Stimulated activated CD4-positive, alpha-beta T cell treated with anti-CD3 and anti-CD28 coated beads, Interleukin-15, amount 100 ng/mL, for 24 hours (primary cell): ENCODE measurements at regions not wholly inside any gene's neighbourhood (a gene's known extent, or its start where the extent isn't known, plus 50 kb on each side); places are given as distances from the start of the nearest gene placed in this dataset.

Experiments
- DNase-seq: peaks from one replicate; pipeline ENCODE4 v3.0.0-alpha.2; 2020

DNA sequence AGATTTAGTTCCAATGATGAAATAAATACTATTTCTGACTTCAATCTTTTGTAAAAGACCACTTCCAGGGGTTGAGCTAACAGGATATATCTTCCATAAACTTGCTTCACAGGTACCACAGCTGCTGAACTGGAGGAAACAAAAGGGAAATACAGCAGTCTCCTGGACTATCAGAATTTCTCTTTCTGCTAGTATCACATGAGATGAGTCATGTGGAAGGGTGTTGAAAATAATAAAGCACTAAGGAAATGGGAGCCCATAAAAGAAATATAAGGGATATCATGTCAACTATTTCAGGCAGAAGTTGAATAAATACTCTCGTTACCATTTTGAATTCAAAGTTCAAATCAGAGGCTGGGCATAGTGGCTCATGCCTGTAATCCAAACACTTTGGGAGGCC lies 250.3 kb upstream of the NFE2L3 start:
- no peak for DNase-seq

DNA sequence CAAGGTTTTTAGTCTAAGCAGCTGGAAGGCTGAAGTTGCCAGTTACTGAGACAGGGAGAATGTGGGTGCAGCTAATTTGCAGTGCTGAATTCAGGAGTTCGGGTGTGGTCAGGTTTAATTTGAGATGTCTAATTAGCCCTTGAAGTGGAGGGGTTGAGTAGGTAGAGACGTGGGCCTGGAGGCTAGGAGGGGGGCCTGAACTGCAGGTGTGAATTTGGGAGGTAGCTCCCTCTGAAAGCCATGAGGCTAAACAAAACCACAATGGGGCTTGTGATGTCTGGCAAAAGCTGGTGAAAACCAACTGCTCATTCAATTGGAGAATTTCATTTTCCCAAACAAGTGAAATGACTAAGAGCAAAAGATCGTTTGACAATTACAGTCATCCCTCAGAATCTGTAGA lies 246.0 kb upstream of the NFE2L3 start:
- no peak for DNase-seq

DNA sequence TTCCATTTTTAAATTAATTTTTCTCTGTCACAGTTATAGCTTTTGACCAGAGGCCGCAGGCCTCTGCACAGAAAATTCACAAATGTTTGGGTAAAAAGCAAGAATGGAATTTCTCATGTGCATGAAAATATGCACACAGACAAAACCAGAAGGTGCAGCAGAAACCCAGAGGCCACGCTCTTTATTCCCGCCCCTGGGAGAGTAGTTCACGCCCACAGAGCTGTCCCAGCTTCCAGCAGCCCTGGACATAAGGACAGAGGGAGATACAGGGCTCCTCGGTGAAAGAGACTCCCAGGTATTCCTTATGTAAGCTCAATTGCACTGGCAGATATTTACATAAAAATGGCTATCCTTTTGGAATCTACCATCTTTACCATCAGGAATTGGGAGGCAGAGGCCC lies 245.2 kb upstream of the NFE2L3 start:
- DNase-seq: no peak

DNA sequence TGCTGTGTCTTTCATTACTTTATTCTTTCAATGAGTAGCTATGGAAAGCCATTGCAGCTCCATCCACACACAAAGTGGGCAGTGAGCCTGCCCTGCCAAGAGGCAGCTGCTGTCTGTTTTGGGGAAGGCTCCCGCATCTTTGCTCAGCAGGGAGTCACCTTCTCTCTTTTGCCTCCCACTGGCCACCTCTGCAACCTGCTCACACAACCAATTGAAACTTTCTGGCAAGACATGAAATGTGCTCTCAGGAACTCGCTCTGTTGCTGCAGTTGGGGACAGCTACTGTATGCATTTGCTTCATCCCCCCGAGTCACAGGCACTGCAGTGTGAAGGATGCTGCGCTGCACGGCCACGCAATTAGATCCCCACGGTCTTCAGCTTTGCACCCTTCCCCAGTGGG lies 244.8 kb upstream of the NFE2L3 start:
- no peak for DNase-seq

DNA sequence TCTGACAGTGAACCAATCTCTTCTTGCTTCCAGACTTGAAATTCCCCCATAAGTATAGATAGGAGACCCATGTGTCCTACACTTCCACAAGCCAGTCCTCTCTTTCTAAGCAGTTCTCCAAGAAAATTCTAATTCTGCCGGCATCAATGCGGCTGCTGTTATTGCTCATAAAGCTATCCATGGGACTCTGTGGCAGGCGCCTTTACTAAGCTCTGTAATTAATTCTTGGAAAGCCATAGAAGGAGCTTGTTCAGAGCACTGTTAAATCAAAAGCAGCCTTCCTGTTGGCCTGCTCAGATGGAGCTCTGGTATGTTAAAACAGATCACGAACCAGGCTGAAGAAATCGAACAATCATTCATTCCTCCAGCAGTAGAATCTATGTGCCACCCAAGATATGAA lies 244.3 kb upstream of the NFE2L3 start:
- DNase-seq: no peak

DNA sequence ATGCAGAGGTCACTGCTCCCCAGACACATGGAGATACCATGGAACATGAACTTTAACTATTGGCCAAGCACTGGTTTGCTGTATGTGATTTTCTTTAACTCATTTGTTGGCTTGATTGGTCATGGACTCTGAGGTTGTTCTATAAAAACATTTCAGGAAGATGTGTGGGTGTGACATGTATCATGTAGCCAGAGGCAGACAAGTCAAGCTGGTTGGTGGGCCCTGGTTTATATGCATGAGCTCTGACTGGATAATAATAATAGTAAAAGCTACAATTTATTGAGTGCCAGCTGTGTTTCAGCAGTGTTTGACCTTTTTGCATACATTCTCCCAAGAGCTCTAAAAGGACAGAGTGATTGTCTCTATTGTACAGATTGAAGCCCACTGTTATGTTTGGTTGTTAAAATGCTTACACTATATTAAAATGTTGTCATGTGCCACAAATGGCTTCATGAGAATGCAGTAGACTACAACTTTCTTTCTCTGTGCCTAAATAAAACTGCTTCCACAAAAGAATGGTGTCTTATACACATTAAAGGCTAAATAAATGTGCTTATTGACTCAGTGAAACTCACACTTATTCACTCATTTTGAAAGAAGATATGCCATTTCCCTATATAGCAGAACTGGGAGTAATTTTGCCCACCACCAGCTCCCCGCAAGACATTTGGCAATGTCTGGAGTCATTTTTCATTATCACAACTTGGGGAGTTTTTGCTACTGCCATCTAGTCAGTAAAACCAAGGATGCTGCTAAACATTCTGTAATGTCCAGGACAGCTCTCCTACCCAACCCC lies 243.6 kb upstream of the NFE2L3 start:
- no peak for DNase-seq

DNA sequence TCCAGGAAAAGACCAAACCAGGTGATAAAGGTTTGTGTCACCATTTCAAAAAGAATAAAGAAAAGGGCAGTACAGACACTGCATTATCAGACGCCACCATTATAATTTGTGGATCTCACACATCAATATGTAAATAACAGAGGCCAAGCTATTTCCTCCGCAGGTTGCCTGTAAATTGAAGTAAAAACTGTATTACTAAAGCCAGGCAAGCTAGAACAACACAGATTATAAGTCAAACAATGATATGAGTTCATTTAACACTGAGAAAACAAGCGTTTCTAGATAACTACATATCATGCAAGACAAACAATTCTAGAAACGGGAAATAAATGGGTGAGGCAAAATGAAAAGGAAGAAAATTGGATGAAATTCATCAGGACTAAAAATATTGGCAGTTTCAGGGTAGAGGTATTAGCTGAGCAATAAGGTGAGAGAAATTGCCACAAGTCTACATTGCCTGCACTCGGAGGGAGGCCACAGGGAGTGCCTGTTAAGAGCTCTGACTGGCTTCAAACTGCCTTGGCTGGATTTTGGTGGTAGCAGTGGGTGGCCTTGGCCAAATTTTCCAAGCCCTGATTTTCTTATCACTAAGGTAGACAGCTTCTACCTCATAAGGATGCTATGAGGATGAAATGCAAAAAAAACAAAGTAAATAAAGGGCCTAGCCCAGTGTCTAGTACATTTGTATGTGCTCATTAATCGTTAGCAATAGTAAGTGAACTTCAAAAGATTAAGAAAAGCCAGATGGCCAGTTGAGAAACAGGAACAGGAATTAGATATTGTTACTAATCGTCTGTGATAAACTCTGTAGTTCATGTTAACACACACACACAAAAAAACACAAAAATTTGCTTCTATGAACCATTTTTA lies 240.0 kb upstream of the NFE2L3 start:
- no peak for DNase-seq

DNA sequence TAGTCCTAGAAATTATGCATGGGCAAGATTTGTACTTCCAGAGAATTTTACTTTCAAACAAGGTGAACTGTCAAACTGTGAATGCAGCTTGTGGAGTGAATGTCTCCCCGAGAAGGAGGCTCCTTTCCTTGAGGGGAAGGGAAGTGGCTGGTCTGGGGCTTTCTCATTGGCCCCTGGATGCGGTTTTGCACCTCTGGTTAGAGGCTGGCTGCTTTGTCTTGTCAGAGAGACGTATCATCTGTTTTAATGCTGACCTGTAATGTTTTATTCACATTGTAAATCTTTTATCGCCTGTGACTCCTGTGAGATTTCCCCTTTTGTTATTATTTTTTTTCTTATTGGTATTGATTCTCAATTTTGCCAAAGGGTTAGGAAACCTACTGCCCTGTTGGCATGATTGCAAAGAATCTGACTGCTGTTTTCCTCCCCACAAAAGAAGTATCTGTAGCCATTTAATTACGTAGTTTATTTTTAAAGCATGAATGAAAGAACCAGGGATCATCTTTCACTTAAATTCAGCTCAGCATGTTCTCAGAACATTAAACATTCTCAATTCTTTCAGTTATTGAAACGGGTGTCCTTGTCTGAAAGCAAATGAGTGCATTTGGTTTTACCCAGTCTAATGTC lies 238.3 kb upstream of the NFE2L3 start:
- no peak for DNase-seq

DNA sequence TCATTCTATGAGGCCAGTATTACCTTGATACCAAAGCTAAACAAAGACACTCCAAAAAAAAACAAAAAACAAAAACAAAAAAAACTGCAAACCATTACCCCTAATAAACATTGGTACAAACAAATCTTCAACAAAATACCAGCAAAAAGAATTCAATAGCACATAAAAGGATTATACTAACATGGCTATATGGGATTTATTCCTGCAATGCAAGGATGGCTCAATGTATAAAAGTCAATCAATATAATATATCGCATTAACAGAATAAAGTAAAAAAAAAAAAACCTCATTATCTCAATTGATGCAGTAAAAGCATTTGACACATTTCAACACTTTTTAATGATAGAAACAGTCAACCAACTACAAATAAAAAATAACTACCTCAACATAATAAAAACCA lies 233.3 kb upstream of the NFE2L3 start:
- no peak for DNase-seq

DNA sequence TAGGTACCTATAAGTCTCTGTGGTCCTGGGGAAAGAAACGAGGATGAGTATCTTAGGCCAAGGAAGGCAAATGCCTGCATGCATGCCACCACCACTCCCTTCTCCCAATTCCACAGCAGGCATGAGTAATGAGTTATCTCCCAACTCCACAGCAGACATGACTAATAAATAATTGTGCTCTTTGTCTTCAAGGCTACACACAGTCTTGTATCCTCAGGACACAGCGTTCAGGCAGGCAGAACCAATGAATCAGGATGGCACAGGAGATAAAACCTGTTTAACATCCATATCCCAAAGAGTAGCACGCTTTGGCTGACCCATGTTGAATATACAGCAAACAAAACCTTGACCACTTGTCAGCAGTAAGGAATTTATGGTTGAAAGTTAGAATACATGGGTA lies 229.7 kb upstream of the NFE2L3 start:
- no peak for DNase-seq

DNA sequence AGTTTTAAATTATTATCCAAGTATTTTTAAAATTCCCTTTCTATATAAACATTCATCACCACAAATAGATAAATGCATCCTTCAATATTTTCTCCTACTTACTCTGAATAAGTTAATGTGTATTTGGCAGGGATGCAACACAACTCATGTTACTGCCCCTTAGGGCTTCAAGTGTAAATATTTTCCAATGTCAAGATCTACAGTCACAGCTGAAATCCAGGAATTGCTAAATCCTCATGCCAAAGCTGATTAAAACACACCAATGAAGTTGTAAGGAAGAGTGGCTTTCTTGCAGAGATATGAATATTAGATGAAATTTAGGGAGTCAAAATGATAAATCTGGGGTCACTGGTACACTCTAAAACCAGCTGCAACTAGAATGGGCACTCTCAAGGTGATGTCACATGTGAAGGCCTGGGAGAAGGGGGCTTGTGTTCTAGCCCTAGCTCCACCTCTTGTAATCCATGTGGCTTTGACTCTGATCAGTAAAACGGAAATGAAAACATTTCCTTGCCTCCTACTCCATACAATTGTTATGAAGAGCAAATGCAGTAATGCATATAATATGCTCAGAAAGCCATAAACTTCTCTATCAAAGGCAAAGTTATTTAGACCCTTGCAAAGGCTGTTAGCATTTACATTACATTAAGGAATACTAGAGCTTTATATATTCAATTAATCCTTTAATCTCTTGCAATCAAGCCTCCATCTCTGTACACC lies 228.1 kb upstream of the NFE2L3 start:
- no peak for DNase-seq

DNA sequence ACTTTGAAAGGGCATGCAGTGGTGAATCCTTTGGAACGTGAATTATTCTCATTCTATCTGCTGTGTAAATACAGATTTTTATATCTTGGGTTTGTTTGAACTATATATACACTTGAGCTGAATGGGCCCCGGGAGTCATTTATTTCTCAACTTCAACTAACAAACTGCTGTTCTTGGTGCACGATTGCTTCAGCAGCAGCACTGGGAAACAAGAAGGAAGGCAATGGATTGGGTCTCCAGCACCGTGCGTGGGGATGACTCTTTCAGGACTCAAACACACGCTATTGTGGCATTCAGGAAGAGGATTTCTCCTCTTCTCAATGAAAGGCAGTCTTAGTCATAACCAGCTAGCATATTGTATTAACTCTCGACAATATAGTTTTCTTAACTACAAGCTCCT lies 226.0 kb upstream of the NFE2L3 start:
- no peak for DNase-seq

DNA sequence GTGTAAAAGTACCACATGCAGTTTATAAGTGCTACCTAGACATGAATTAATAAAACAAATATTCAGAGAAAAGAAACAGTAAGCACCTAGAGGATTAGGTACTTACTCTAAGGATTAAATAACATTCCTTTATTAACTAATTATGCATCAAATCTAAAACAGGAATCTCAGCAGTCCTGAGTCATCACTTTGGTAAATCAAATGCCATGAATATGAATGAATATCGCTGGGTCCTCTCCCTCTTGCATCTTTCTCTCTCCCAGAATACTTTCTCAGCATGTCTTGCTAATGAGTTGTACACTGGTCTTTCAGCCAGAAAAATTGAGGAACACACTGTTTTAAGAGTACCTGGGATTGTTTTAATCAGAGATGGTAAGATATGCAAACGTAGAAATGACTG lies 225.5 kb upstream of the NFE2L3 start:
- DNase-seq: no peak

DNA sequence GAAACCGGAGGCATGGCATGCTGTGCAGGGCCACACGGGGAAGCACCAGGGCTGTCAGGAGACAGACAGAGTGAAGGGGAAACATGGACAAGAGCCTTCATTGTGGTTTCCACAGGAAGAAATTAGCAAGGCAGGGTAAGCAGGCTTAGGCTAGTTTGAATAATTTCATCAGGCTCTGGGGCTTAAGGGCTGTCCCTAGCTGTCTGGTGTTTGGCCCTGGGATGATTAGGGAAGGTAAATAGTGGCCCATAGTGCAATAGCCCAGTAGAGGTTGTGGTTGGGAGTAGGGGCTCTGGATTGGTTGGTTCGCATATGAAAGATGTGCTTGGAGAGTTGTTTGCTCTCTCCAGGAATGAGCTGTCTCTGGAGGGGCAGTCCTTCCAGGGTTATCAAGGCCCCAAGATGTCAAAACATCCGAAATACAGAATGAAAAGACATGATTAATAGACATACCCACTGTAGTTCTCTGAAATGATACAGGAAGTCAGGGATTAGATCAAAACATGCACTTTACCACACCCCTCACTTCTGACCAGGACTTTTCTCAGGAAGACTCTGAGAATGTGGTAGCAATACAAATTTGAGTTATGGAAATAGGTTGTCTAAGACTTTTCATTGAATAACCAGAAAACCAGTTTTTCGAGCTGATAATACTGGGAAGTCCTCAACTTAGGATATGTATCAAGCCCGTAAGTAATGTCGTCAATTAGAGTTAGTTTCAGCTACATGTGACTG lies 224.9 kb upstream of the NFE2L3 start:
- DNase-seq: no peak

DNA sequence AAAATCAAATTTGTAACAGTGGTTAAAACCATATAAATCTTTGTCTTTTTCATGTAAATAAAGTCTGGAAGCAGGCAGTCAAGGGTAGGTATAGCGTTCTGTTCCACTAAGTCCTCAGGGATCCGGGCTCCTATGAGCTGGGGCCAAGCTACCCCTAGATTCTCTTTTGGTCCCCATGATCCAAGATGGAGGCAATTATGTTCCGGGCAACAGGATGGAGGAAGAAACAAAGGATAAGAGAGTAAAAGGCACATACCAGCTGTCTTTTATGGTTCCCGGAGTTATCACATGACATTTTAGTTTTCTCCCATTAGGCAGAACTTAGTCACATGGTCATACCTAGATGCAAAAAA lies 224.4 kb upstream of the NFE2L3 start:
- no peak for DNase-seq

DNA sequence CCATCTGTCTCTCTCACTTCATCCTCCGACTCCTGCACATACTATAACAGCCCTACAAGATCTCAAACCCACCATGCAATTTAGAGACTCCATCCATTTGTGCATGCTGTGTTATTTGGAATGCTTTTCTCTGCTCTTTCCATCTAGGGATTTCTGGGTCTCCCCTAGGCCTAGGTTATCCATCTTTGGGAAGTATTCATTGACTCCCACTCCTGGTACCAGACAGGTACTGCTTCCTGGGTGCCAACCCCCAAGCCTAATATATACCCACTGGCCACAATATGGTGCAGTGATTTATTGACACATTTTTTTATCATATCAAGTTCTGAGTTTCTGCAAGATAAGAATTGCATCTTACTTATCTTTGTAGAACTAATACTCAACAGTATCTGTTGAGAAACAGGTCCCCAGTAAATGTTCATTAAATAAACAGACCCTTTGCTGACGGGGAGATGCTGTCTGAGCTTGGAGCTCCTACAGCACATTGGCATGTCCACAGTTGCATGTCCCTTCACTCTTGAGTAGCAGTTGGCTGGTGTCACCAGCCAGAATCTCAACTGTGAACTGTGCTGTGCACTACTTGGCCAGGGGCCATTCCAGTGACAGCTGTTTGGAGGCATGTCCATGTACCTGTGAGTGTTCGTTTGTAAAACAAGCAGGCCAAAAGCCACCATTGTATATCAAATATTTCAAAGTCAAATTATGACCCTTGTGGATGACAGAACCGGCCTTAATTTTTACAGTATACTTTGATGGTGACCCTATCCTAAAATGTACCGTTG lies 223.3 kb upstream of the NFE2L3 start:
- no peak for DNase-seq

DNA sequence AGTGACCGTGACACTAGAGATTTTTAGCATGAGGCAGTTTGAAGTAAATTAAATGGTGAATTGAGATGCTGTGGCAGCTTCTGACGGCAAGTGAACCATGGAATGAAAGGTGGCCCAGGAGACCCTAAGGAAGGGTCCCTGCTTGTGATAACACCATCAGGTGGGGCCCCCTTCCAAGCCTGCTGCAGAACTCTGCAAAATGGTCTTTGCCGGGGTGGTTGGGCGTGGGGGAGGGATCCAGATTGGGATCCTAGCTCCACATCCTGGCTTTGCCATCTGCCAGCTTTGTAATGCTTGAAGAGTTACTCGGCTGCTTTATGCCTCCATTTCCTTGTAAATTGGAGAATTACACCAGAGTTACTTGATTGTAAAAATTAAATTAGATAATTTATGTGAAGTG lies 222.6 kb upstream of the NFE2L3 start:
- no peak for DNase-seq

DNA sequence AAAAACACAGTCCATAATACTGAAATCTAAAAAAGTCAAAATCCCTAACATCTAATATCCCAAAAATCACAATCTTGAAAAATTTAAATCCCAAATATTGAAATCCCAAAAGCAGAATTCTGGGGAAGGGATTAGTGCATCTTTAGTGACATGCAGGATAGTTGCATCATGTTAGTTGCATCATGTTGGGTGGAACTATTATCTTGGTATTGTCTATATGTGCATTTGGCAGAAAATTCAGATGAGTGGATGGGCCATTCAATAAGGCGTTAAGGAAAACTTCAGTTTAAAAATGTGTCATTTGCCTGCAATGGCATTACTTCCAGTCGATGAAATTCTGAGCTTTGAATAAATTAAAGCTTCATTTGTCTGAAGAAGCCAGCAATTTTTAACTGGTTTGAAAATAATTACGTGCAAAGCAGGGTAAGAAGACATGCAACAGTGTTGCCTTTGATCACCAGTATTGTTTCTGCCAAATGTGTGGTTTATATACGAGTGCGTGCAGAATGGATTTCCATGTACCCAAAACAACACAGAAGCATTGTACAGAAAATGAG lies 221.4 kb upstream of the NFE2L3 start:
- DNase-seq: no peak

DNA sequence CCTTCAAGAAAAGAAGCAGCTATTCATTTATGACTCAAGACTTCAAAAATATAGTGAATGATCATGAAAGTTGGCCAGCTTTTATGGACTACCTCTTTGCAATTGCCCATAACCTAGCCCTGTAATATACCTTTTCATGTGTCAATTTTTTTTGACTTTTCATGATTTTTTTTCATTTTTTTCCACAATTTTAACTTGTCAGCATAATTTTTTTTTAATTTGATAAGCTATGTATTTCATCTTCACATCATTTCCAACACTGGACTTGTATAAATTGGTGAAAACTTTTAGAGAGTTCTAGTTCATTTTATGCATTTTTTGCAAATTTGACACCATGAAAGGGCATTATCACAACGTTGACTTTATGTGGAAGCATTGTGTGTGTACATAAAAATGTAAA lies 220.8 kb upstream of the NFE2L3 start:
- DNase-seq: no peak

DNA sequence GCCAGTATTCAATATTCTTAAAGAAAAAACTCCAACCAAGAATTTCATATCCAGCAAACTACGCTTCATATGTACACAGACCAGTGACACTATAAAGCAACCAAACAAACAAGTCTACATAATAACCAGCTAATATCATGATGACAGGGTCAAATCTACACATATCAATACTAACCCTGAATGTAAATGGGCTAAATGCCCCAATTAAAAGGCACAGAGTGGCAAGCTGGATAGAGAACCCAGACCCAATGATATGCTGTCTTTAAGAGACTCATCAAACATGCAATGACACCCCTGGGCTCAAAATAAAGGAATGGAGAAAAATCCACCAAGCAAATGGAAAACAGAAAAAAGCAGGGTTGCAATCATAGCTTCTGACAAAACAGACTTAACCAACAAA lies 218.1 kb upstream of the NFE2L3 start:
- DNase-seq: no peak

DNA sequence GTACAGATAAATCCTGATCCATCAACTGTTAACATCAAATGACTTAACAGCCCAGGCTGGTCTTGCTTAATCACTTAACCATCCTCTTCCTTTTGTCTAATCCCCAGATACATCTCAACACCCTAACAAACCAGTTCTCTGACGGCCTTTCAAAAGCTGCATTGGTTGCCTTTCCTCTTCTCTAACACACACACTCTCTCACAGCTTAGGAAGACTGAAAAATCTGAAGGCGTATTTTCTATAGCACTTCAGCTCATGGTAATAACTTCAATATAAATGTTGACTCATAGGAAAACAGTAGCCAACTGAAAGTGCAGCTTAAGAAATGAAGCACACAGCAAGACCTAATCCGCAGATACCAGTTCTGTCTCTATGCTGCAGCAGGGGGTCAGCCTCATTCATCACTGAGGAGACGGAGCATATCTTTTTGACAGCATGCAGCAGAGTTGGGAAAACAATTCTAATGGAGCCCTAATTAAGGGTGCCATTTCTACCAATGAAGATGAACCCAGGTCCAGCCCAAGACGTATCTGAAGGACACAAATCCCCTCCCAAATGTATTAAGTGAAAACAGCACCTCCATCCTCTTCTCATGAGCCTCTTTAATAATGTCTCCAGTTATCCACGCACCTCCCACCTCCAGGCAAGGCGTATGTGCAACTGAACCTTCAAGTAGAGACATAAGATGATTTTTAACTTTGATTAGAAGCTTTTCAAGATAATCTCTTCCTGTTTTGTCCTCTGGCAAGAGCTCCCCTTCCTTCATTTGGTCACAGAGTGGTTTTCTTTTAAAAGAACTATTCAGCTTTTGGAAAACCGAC lies 211.7 kb upstream of the NFE2L3 start:
- no peak for DNase-seq
